ENCODE measurements at regions not wholly inside any gene's neighbourhood (a gene's known extent, or its start where the extent isn't known, plus 50 kb on each side); places are given as distances from the start of the nearest gene placed in this dataset.

- TF ChIP-seq CTCF (IDR thresholded peaks at IDR 0.05), result no peak
- no peak for TF ChIP-seq POLR2A (IDR thresholded peaks at IDR 0.05)
These were observed 528.4 kb upstream of the TBX3 start for GRCh38 chr12:115212356-115212755.
